ENCODE measurements at regions not wholly inside any gene's neighbourhood (a gene's known extent, or its start where the extent isn't known, plus 50 kb on each side); places are given as distances from the start of the nearest gene placed in this dataset.

- no peak for DNase-seq
- Histone ChIP-seq H3K4me3 (ENCODE audit: low read depth, low read length) (no peak overlapping the region), H3K36me3 (no peaks in the 10 kb centered on the region), H3K9me3 (ENCODE audit: severe bottlenecking) (no peaks in the 10 kb centered on the region), H3K27me3 (ENCODE audit: insufficient read depth, low read depth, severe bottlenecking) (peaks cover 8% of the 10 kb centered on the region), H3K27ac (no peak overlapping the region)
- no peak for TF ChIP-seq CTCF (IDR thresholded peaks at IDR 0.05; ENCODE audit: low read depth, low read length)
These were observed 61.4 kb upstream of the SKAP2 start for GRCh38 chr7:26925768-26926167.

- no peaks in the 10 kb centered on the region for H3K36me3 ChIP-seq
- H3K9me3 ChIP-seq (ENCODE audit: severe bottlenecking): no peaks in the 10 kb centered on the region
- H3K27ac ChIP-seq: no peak overlapping the region
- no peak for DNase-seq
- H3K27me3 ChIP-seq (ENCODE audit: insufficient read depth, low read depth, severe bottlenecking): peaks cover 16% of the 10 kb centered on the region
- H3K4me3 ChIP-seq (ENCODE audit: low read depth, low read length): no peak overlapping the region
- no peak for TF ChIP-seq CTCF (IDR thresholded peaks at IDR 0.05; ENCODE audit: low read depth, low read length)
These were observed 59.9 kb upstream of the SKAP2 start for GRCh38 chr7:26924149-26924767.

- no peaks in the 10 kb centered on the region for H3K36me3 ChIP-seq
- H3K27ac ChIP-seq: no peak overlapping the region
- H3K4me3 ChIP-seq (ENCODE audit: low read depth, low read length): no peak overlapping the region
- peaks cover 25% of the 10 kb centered on the region for H3K27me3 ChIP-seq (ENCODE audit: insufficient read depth, low read depth, severe bottlenecking)
- no peak for DNase-seq
- TF ChIP-seq CTCF (IDR thresholded peaks at IDR 0.05; ENCODE audit: low read depth, low read length): no peak
- no peaks in the 10 kb centered on the region for H3K9me3 ChIP-seq (ENCODE audit: severe bottlenecking)
These were observed 55.6 kb upstream of the SKAP2 start for GRCh38 chr7:26919906-26920493.

GRCh38 chr7:26918241-26918640, 53.9 kb upstream of the SKAP2 start:
- Histone ChIP-seq H3K27ac (no peak overlapping the region), H3K27me3 (ENCODE audit: insufficient read depth, low read depth, severe bottlenecking) (peaks cover 24% of the 10 kb centered on the region), H3K36me3 (no peaks in the 10 kb centered on the region), H3K4me3 (ENCODE audit: low read depth, low read length) (no peak overlapping the region), H3K9me3 (ENCODE audit: severe bottlenecking) (no peaks in the 10 kb centered on the region)
- DNase-seq: no peak
- no peak for TF ChIP-seq CTCF (IDR thresholded peaks at IDR 0.05; ENCODE audit: low read depth, low read length)

- TF ChIP-seq CTCF (IDR thresholded peaks at IDR 0.05; ENCODE audit: low read depth, low read length): no peak
- no peaks in the 10 kb centered on the region for H3K9me3 ChIP-seq (ENCODE audit: severe bottlenecking)
- no peak for DNase-seq
- H3K4me3 ChIP-seq (ENCODE audit: low read depth, low read length): no peak overlapping the region
- peaks cover 24% of the 10 kb centered on the region for H3K27me3 ChIP-seq (ENCODE audit: insufficient read depth, low read depth, severe bottlenecking)
- H3K36me3 ChIP-seq: no peaks in the 10 kb centered on the region
- H3K27ac ChIP-seq: no peak overlapping the region
These were observed 52.5 kb upstream of the SKAP2 start for GRCh38 chr7:26916779-26917320.
